ENCODE measurements at regions not wholly inside any gene's neighbourhood (a gene's known extent, or its start where the extent isn't known, plus 50 kb on each side); places are given as distances from the start of the nearest gene placed in this dataset.

DNA sequence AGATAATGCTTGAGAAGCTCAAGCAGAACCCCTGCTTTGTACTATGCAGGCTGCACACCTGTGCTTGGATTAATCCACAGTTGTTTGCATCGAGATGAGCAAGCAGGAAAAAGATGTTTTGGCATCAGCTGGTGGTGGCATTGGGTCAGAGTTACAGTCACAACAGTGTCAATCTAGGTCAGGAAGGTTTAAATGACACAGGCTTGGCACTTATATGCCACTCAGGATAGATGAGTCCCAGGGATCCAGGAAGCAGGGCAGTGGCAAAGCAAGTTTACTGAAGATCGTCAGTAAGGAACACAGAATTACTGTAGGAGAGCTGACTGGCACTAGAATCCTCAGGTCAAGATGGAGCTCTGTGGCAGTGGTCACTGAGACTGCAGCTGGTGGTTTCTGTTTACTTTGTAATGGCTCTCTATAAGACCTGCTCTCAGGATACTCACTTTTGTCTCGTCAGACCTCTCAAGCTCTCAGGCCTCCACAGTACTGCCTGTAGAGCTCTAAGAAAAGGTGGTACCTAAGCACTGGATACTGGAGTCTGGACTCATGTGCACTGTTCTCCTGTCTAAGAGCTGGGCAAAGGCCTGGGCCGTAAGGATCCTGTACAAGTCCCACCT, 110.1 kb upstream of the HS3ST5 start:
- Mint-ChIP-seq H3K27me3 (ENCODE audit: low read depth) (no peaks in the 10 kb centered on the region), H3K9me3 (ENCODE audit: insufficient read depth) (no peaks in the 10 kb centered on the region), H3K27ac (no peak overlapping the region), H3K4me1 (ENCODE audit: low read depth) (no peaks in the 10 kb centered on the region), H3K4me3 (no peak overlapping the region), H3K36me3 (ENCODE audit: low read depth) (no peaks in the 10 kb centered on the region)
- DNase-seq, result no peak
- ChIA-PET POLR2A (no interaction called here), CTCF (no interaction called here)
- no peak for ATAC-seq

GRCh38 chr6:114450631-114451030, 107.8 kb upstream of the HS3ST5 start:
- H3K27me3 Mint-ChIP-seq (ENCODE audit: low read depth), result no peaks in the 10 kb centered on the region
- no peaks in the 10 kb centered on the region for H3K9me3 Mint-ChIP-seq (ENCODE audit: insufficient read depth)
- no peak overlapping the region for H3K4me3 Mint-ChIP-seq
- ATAC-seq (no peak), DNase-seq (no peak)
- H3K36me3 Mint-ChIP-seq (ENCODE audit: low read depth), result no peaks in the 10 kb centered on the region
- H3K4me1 Mint-ChIP-seq (ENCODE audit: low read depth), result no peaks in the 10 kb centered on the region
- ChIA-PET CTCF (no interaction called here), POLR2A (no interaction called here)
- H3K27ac Mint-ChIP-seq, result no peak overlapping the region

DNA sequence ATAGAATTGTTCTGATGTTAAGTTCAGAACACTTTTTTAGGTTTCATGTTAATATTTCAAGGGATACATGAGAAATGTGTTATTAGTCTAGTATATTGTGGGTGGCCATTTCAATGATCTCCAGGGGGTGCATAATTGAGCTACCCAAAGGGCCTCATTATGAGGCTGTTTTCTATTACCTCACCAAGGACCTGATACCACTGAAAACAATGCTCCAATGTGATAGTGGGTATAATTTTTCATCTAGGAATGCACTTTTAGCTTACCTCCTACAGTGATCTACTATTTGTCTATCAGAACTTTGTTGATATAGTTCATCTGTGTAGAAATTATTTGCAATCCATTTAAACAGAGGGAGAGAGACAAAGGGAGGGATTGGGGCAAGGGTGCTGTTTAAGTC, 106.8 kb upstream of the HS3ST5 start:
- Mint-ChIP-seq H3K27me3 (ENCODE audit: low read depth) (no peaks in the 10 kb centered on the region), H3K36me3 (ENCODE audit: low read depth) (no peaks in the 10 kb centered on the region), H3K9me3 (ENCODE audit: insufficient read depth) (no peaks in the 10 kb centered on the region), H3K27ac (no peak overlapping the region), H3K4me3 (no peak overlapping the region), H3K4me1 (ENCODE audit: low read depth) (no peaks in the 10 kb centered on the region)
- POLR2A ChIA-PET, result no interaction called here
- no peak for ATAC-seq
- CTCF ChIA-PET, result no interaction called here
- no peak for DNase-seq

GRCh38 chr6:114446342-114446741, 103.5 kb upstream of the HS3ST5 start:
- Mint-ChIP-seq H3K27ac (no peak overlapping the region), H3K4me1 (ENCODE audit: low read depth) (no peaks in the 10 kb centered on the region), H3K4me3 (no peak overlapping the region), H3K27me3 (ENCODE audit: low read depth) (no peaks in the 10 kb centered on the region), H3K36me3 (ENCODE audit: low read depth) (no peaks in the 10 kb centered on the region), H3K9me3 (ENCODE audit: insufficient read depth) (no peaks in the 10 kb centered on the region)
- DNase-seq (no peak), ATAC-seq (no peak)
- ChIA-PET CTCF (no interaction called here), POLR2A (no interaction called here)

DNA sequence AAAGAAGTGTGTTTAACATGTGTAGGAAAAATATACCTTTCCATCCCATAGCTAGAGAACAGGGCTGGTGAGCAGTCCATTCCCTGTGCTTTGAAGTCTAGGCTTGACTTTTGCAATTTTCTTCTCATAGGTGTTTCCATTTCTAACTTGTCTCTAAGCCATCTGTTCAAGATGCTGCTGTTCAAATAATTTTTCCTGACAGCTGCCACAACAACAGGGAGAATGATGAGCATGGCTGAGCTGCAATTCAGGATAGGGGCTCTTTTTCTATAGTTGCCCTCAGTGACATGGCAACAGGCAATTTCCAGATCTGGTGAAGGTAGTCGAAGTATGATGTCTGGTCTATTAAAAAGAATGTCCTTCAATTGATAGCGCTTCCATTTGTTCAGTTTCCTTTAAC, 103.0 kb upstream of the HS3ST5 start:
- H3K4me1 Mint-ChIP-seq (ENCODE audit: low read depth), result no peaks in the 10 kb centered on the region
- DNase-seq (no peak), ATAC-seq (no peak)
- H3K4me3 Mint-ChIP-seq, result no peak overlapping the region
- CTCF ChIA-PET, result no interaction called here
- POLR2A ChIA-PET, result no interaction called here
- no peaks in the 10 kb centered on the region for H3K27me3 Mint-ChIP-seq (ENCODE audit: low read depth)
- no peak overlapping the region for H3K27ac Mint-ChIP-seq
- no peaks in the 10 kb centered on the region for H3K9me3 Mint-ChIP-seq (ENCODE audit: insufficient read depth)
- H3K36me3 Mint-ChIP-seq (ENCODE audit: low read depth), result no peaks in the 10 kb centered on the region

- ChIA-PET POLR2A (no interaction called here), CTCF (no interaction called here)
- Mint-ChIP-seq H3K4me3 (no peak overlapping the region), H3K27me3 (ENCODE audit: low read depth) (no peaks in the 10 kb centered on the region), H3K27ac (no peak overlapping the region), H3K4me1 (ENCODE audit: low read depth) (no peaks in the 10 kb centered on the region), H3K36me3 (ENCODE audit: low read depth) (no peaks in the 10 kb centered on the region), H3K9me3 (ENCODE audit: insufficient read depth) (no peaks in the 10 kb centered on the region)
- ATAC-seq (no peak), DNase-seq (no peak)
Measured at GRCh38 chr6:114439411-114439810, 96.6 kb upstream of the HS3ST5 start.

DNA sequence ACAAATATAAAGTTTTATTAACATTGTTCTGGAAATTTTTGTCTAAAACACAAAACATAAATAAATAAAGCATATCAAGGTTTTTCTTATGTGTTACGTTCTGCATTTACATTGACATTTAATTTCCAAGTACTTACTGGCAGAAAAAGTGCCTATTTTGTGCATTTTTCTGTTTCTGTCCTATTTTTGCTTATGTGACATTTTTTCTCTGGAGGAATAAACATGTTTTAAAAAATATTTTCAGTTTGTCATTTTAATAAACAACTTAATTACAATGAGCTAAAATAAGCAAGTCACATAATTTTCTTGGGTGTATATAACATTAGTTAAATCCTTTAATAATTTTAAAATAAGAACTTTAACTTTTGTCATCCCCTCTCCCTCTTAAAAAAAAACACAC, 94.4 kb upstream of the HS3ST5 start:
- DNase-seq (no peak), ATAC-seq (no peak)
- H3K4me1 Mint-ChIP-seq (ENCODE audit: low read depth), result no peaks in the 10 kb centered on the region
- H3K27me3 Mint-ChIP-seq (ENCODE audit: low read depth), result no peaks in the 10 kb centered on the region
- H3K36me3 Mint-ChIP-seq (ENCODE audit: low read depth), result no peaks in the 10 kb centered on the region
- H3K27ac Mint-ChIP-seq, result no peak overlapping the region
- CTCF ChIA-PET, result no interaction called here
- no peaks in the 10 kb centered on the region for H3K9me3 Mint-ChIP-seq (ENCODE audit: insufficient read depth)
- H3K4me3 Mint-ChIP-seq, result no peak overlapping the region
- POLR2A ChIA-PET, result no interaction called here

- H3K27ac Mint-ChIP-seq, result no peak overlapping the region
- no peaks in the 10 kb centered on the region for H3K9me3 Mint-ChIP-seq (ENCODE audit: insufficient read depth)
- no peaks in the 10 kb centered on the region for H3K4me1 Mint-ChIP-seq (ENCODE audit: low read depth)
- ATAC-seq (no peak), DNase-seq (no peak)
- ChIA-PET CTCF (no interaction called here), POLR2A (no interaction called here)
- no peak overlapping the region for H3K4me3 Mint-ChIP-seq
- no peaks in the 10 kb centered on the region for H3K36me3 Mint-ChIP-seq (ENCODE audit: low read depth)
- H3K27me3 Mint-ChIP-seq (ENCODE audit: low read depth), result no peaks in the 10 kb centered on the region
Measured at GRCh38 chr6:114436691-114437090, 93.9 kb upstream of the HS3ST5 start.

DNA sequence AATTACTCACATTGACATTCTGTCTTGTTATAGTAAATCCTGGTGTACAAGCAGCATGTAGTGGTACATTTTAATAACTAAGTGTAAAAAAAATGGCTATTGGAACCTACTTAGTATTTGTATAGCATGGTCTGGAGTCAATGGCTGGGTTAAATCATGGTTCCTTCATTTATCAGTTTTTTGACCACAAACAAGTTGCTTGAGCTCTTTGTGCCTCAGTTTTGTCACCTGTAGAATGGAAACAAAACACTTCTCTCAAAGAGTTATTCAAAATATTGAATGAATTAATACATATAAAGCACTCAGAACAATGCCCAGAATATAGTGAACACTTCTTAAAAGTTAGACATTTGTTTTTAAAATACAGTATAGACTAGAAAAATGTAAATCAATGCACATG, 93.2 kb upstream of the HS3ST5 start:
- CTCF ChIA-PET, result no interaction called here
- POLR2A ChIA-PET, result no interaction called here
- Mint-ChIP-seq H3K36me3 (ENCODE audit: low read depth) (no peaks in the 10 kb centered on the region), H3K9me3 (ENCODE audit: insufficient read depth) (no peaks in the 10 kb centered on the region), H3K4me1 (ENCODE audit: low read depth) (no peaks in the 10 kb centered on the region), H3K27me3 (ENCODE audit: low read depth) (no peaks in the 10 kb centered on the region), H3K4me3 (no peak overlapping the region), H3K27ac (no peak overlapping the region)
- ATAC-seq (no peak), DNase-seq (no peak)

GRCh38 chr6:114432400-114432799, 89.6 kb upstream of the HS3ST5 start:
- Mint-ChIP-seq H3K27me3 (ENCODE audit: low read depth) (no peaks in the 10 kb centered on the region), H3K27ac (no peak overlapping the region)

GRCh38 chr6:114431641-114432040, 88.8 kb upstream of the HS3ST5 start:
- H3K27ac Mint-ChIP-seq, result no peak overlapping the region
- H3K4me1 Mint-ChIP-seq (ENCODE audit: low read depth), result no peaks in the 10 kb centered on the region
- H3K27me3 Mint-ChIP-seq (ENCODE audit: low read depth), result no peaks in the 10 kb centered on the region
- POLR2A ChIA-PET, result no interaction called here
- CTCF ChIA-PET, result no interaction called here
- H3K9me3 Mint-ChIP-seq (ENCODE audit: insufficient read depth), result no peaks in the 10 kb centered on the region
- DNase-seq, result no peak
- no peaks in the 10 kb centered on the region for H3K36me3 Mint-ChIP-seq (ENCODE audit: low read depth)
- no peak for ATAC-seq
- H3K4me3 Mint-ChIP-seq, result no peak overlapping the region

More at GRCh38 chr6:114432400-114432799, 89.6 kb upstream of the HS3ST5 start:
- Mint-ChIP-seq H3K36me3 (ENCODE audit: low read depth) (no peaks in the 10 kb centered on the region), H3K9me3 (ENCODE audit: insufficient read depth) (no peaks in the 10 kb centered on the region), H3K4me3 (no peak overlapping the region), H3K4me1 (ENCODE audit: low read depth) (no peaks in the 10 kb centered on the region)
- no peak for DNase-seq
- ChIA-PET CTCF (no interaction called here), POLR2A (no interaction called here)
- ATAC-seq, result no peak

- no peak overlapping the region for H3K27ac Mint-ChIP-seq
- no peaks in the 10 kb centered on the region for H3K4me1 Mint-ChIP-seq (ENCODE audit: low read depth)
- DNase-seq, result no peak
- H3K36me3 Mint-ChIP-seq (ENCODE audit: low read depth), result no peaks in the 10 kb centered on the region
- ChIA-PET CTCF (no interaction called here), POLR2A (no interaction called here)
- H3K27me3 Mint-ChIP-seq (ENCODE audit: low read depth), result no peaks in the 10 kb centered on the region
- ATAC-seq, result no peak
- no peaks in the 10 kb centered on the region for H3K9me3 Mint-ChIP-seq (ENCODE audit: insufficient read depth)
- no peak overlapping the region for H3K4me3 Mint-ChIP-seq
Measured at GRCh38 chr6:114430534-114431124, 87.8 kb upstream of the HS3ST5 start.

GRCh38 chr6:114428341-114428740, 85.5 kb upstream of the HS3ST5 start:
- POLR2A ChIA-PET, result no interaction called here
- DNase-seq (no peak), ATAC-seq (no peak)
- no peaks in the 10 kb centered on the region for H3K36me3 Mint-ChIP-seq (ENCODE audit: low read depth)
- no peak overlapping the region for H3K4me3 Mint-ChIP-seq
- H3K27me3 Mint-ChIP-seq (ENCODE audit: low read depth), result no peaks in the 10 kb centered on the region
- CTCF ChIA-PET, result no interaction called here
- no peak overlapping the region for H3K27ac Mint-ChIP-seq
- H3K4me1 Mint-ChIP-seq (ENCODE audit: low read depth), result no peaks in the 10 kb centered on the region
- H3K9me3 Mint-ChIP-seq (ENCODE audit: insufficient read depth), result no peaks in the 10 kb centered on the region

Data from activated CD8-positive, alpha-beta T cell treated with anti-CD3 and anti-CD28 coated beads, Interleukin-2, amount 10 ng/mL, durations not matched to agents 7 days and 5 days (primary cell).